GM21360 (cell line): ENCODE measurements at regions not wholly inside any gene's neighbourhood (a gene's known extent, or its start where the extent isn't known, plus 50 kb on each side); places are given as distances from the start of the nearest gene placed in this dataset.

Experiments
- ATAC-seq: cut with Tn5 transposase; IDR thresholded peaks from one replicate; pipeline ENCODE4 v1.9.1; 2021; ENCODE audit warnings: mild to moderate bottlenecking, moderate library complexity; ENCODE audit not compliant: unreplicated experiment

- ATAC-seq, result no peak
Observed at GRCh38 chr3:162491952-162492351, 995.3 kb downstream of the OTOL1 start.

- no peak for ATAC-seq
Observed at GRCh38 chr3:162492446-162493081, 996.0 kb downstream of the OTOL1 start.

DNA sequence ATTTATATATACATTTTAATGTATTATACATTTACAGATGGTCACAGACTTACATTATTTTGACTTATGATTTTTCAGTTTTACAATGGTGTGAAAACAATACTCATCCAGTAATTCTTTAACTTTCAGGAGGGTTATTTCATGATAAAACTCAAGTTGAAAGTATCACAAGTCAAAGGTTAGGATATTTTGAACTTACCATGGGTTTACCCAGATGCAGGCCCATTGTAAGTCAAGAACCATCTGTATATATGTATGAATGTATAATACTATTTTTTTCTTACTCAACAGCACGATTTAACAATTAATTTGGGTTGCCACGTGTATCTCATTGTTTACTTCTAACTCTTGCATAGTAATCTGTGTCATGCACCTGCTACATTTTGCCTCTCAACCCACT is 1002.0 kb downstream of the OTOL1 start:
- no peak for ATAC-seq

DNA sequence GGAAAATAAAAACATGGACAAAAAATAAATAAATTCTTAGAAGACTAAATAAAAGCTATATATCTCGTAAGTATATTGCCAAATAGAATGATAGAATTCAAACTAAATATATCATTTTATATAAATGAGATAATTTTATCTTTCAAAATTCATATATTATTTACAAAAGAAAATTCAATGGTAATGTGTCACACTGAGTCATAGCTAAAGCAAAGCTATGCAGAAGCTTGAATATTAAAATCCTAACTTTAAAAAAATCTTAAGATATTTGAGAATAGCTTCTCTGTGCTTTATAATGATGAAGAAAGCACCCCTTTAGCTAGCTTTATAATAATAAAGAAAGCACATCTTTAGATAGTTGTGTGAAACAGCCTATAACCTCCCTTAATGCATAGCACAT is 1010.8 kb downstream of the OTOL1 start:
- no peak for ATAC-seq

GRCh38 chr3:162512488-162512887 is 1015.9 kb downstream of the OTOL1 start:
- ATAC-seq, result no peak

DNA sequence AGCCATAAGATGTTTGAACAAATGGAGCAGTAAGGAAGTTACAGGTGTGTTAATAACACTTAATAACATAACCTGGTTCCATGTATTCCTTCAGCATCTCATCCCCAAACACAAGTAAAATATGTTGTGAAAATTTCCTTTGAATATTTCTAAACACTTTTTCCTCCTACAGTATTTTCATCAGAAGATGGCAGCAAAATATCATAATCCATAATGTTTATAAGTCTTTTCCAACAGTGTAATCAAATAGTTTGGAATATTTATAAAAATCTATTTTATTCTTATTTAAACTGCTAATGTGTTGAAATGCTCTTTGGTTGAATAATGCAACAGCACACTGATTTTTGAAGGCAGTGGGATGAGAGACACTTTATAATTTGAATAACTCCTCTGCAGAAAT is 1020.5 kb downstream of the OTOL1 start:
- ATAC-seq, result no peak

DNA sequence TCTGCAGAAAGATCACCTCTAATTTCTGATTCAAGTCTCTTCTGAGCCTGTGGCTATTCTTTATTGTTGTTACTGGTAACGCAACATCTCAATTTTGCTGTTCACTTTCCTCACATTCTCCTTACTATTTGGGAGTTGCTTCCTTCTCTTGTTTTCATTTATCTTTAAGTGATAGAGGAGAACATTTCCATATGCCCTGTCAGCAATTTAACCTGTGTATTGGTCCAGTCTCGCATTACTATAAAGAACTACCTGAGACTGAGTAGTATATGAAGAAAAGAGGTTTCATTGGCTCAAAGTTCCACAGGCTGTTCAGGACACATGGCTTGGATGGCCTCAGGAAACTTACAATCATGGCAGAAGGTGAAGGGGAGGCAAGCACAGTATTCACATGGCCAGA is 1025.1 kb downstream of the OTOL1 start:
- no peak for ATAC-seq

DNA sequence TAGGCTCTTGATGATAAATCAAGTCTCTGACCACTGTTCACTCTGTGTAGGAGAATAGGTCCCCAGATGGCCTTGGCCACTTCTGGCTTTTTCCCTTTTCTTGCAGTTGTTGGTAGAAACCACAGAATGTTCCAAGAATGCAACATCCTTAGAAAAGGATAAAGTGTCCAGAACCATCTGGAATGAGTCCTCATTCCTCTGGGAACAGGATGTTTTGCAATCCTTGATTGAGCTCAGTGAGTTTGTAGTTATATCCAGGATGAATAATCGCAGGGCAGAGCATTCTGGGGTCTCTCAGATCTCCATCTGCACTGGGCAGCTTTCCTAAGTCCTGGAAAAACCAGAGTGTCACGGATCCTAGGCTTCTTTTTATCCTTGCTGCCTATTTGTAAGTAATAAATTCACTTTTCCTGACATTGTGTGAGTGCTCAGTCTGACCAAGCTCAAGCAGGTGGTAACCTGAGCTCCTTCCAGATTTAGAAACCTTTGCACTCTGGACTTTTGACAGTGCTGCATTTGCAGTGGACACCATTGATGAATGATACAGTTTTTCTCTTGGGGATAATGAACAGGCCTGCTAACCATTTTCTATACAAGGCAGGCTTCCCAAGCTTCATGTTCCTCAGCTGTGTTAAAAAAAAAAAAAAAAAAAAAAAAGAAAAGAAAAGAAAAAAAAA is 1028.6 kb downstream of the OTOL1 start:
- no peak for ATAC-seq

DNA sequence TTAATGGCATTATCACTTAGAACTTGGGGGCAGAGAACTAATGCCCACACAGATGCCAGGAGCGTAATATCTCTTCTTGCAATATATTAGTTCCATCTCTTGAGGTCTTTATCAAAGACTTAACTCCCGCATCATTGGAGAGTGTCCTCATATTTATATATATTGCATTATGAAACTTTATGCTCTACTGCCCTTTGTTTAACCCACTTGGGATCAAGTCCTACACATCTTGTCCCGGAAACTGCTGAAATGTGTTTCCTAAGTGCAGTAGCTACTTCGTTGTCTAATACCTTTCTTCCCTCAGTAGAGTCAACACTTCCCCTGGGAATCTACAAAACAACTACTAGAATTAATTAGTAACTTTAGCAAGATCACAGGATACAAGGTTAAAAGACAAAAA is 1029.2 kb downstream of the OTOL1 start:
- no peak for ATAC-seq

DNA sequence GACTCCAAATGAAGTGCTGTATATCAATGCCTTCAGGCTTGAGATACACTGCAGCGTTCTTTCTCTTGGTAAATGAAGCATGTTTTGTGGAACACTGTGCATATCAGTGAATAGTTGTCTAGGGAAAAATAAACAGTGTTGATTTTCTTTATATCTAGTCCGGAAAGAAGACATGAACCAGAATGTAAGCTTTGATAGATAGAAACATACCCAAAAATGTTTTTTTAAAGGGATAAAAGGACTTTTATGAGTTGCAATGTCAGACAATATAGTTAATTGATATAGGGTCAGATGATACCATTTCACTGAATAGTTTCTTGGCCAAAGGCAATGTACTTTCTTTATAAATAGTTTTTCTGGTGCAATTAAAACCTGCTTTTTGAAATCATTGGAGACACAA is 1037.8 kb downstream of the OTOL1 start:
- no peak for ATAC-seq

GRCh38 chr3:162538491-162538890 is 1041.9 kb downstream of the OTOL1 start:
- no peak for ATAC-seq

DNA sequence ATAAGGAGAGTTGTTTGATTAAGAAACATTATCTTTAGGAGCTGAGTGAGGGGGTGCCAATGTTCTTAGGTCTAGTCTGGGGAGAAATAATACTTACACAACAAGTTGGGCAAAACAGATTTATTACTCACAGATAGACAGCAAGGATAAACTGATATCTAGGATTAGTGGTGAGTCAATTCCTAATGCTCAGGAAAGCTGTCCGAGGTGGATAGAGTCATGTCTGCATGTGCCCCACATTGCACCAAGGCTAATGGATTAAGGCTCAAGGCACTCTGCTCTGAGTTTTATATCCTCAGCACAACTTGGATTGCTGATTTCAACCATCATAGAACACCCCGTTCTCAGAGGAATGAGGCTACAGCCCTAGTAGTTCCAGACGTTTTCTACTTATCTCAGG is 1042.3 kb downstream of the OTOL1 start:
- no peak for ATAC-seq

GRCh38 chr3:162540421-162540820 is 1043.8 kb downstream of the OTOL1 start:
- ATAC-seq, result no peak

DNA sequence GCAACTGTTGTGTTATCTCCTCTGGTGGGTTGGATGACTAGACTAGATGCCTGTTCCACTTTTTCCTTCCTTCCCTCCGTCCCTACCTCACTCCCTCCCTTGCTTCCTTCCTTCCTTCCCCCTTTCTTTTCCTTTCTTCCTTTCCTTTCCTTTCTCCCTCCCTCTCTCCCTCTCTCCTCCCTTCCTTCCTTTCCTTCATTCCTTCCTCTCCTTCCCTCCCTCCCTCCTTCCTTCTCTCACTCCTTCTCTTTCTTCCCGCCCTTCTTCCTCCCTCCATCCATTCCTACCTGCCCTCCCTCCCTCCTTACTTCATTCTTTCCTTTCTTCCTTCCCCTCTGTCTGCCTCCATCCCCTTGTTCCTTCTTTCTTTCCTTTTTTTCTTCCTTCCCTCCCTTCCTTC is 1045.3 kb downstream of the OTOL1 start:
- no peak for ATAC-seq

DNA sequence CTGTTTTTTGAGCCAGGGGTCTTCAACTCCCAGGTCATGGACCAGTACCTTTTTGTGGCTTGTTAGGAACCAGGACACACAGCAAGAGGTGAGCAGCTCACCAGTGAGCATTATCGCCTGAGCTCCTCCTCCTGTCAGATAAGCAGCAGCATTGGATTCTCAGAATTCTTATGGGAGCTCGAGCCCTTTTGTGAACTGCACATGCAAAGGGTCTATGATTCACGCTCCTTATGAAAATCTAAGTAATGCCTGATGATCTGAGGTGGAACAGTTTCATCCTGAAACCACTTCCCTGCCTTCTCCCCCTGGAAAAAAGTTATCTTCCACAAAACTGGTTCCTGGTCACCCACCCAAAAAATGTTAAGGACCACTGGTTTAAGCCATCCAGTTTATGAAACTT is 1047.6 kb downstream of the OTOL1 start:
- ATAC-seq, result no peak

DNA sequence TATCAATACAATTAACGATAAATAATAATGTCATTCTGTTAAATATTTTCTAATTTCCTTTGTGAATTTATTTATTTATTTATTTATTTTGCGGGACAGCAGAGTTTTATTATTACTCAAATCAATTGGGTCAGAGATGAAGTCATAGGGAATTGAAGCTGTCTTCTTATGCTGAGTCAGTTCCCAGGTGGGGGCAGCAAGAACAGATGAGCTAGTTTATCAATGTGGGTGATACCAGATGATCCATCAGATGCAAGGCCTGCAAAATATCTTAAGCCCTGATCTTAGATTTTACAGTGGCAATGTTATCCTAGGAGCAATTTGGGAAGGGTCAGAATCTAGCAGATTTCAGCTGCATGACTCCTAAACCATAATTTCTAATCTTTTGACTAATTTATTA is 1050.3 kb downstream of the OTOL1 start:
- ATAC-seq, result no peak

DNA sequence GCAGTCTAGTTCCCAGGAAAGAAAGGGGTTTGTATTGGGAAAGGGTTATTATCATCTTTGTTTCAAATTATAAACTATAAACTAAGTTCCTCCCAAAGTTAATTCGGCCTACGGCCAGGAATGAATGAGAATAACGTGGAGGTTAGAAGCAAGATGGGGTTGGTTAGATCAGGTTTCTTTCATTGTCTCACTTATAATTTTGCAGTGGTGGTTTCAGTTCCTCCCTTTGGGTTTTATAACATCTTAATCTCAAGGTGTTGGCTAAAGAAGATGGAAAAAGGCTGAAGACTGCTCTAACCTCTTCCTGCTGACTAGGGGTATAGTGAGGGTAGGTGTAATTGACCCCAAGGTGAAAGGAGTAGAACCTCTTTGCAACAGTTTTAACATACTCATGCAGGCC is 1050.7 kb downstream of the OTOL1 start:
- no peak for ATAC-seq

- no peak for ATAC-seq
Observed at GRCh38 chr3:162555761-162556160, 1059.2 kb downstream of the OTOL1 start.

DNA sequence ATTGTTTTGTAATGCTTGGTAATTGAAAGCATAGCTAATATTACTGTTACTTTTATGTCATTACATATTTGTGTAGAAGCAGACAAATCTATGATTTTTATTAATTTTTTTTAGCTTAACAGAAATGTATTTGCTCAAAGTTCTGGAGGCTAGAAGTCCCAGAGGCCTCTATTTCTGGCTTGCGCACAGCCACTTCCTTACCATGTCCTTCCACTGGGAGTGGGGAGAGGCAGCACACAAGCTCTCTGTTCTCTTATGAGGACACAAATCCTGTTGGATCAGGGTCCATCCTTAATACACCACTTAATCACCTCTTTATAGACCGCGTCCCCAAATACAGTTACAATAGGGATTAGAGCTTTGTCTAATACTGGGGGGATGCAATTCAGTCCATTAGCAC is 1061.4 kb downstream of the OTOL1 start:
- ATAC-seq, result no peak

GRCh38 chr3:162568706-162569105 is 1072.1 kb downstream of the OTOL1 start:
- ATAC-seq, result no peak

GRCh38 chr3:162569314-162569713 is 1072.7 kb downstream of the OTOL1 start:
- no peak for ATAC-seq

DNA sequence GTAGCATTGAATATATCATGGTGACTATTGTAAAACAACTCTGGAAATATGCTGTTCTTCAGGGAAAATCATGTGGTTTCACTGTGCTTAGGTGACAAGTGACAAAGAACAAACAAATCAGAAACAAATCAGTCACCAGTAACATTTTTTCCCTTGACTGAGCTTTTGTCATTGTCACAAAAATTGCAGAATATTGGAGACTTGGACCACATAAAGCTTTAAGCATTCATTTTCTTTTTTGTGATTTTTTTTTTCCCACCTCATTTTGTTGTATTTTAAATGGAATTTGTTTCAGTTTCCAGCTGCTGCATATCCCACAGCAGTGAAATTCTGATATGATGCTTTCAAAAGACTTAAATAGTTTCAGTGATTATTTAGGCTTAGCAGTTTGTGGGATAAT is 1088.4 kb downstream of the OTOL1 start:
- no peak for ATAC-seq

- no peak for ATAC-seq
Observed at GRCh38 chr3:162586591-162586990, 1090.0 kb downstream of the OTOL1 start.
